OCI-LY3 (cell line): ENCODE measurements at regions not wholly inside any gene's neighbourhood (a gene's known extent, or its start where the extent isn't known, plus 50 kb on each side); places are given as distances from the start of the nearest gene placed in this dataset.

Experiments
- EZH2phosphoT487 ChIP-seq: fragments of 200-600 bp; shearing (Covaris generic); IDR thresholded peaks from 2 replicates; pipeline ENCODE4 v1.6.1; 2018; ENCODE audit warnings: antibody characterized with exemption, mixed run types, low read depth
- TF ChIP-seq, protein P1 (sequence below): fragments of 200-600, 300-600 bp; sonication (generic); IDR thresholded peaks from 2 replicates; pipeline ENCODE4 v1.5.1; 2014; ENCODE audit warnings: antibody characterized with exemption, low read length, low read depth

GRCh38 chr2:104698276-104698675 lies 155.6 kb upstream of the POU3F3 start:
- TF ChIP-seq, protein P1, sequence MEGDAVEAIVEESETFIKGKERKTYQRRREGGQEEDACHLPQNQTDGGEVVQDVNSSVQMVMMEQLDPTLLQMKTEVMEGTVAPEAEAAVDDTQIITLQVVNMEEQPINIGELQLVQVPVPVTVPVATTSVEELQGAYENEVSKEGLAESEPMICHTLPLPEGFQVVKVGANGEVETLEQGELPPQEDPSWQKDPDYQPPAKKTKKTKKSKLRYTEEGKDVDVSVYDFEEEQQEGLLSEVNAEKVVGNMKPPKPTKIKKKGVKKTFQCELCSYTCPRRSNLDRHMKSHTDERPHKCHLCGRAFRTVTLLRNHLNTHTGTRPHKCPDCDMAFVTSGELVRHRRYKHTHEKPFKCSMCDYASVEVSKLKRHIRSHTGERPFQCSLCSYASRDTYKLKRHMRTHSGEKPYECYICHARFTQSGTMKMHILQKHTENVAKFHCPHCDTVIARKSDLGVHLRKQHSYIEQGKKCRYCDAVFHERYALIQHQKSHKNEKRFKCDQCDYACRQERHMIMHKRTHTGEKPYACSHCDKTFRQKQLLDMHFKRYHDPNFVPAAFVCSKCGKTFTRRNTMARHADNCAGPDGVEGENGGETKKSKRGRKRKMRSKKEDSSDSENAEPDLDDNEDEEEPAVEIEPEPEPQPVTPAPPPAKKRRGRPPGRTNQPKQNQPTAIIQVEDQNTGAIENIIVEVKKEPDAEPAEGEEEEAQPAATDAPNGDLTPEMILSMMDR = no peak
- TF ChIP-seq EZH2phosphoT487 = no peak
